ENCODE measurements at regions not wholly inside any gene's neighbourhood (a gene's known extent, or its start where the extent isn't known, plus 50 kb on each side); places are given as distances from the start of the nearest gene placed in this dataset.

GRCh38 chr21:27475363-27475955 is 508.6 kb upstream of the ADAMTS5 start:
- 50 to 60% methylated on average over 7 of the region's 7 CpGs for WGBS, 2 donors
- intact Hi-C loops (cut with DNase I), result loop anchor here in 5 of 10 donors (5.0 to 10.0 kb wide), 3 partner anchors 111 to 623 kb away; no protein-coding TSS in a partner anchor
- Histone ChIP-seq H3K4me3 (no peak overlapping the region), H3K27ac (no peak overlapping the region), H3K27me3 (no peaks in the 10 kb centered on the region), H3K9me3 (no peaks in the 10 kb centered on the region), H3K4me1 (peaks cover 0 to 7% (median 0%) of the 10 kb centered on the region in 9 donors), H3K36me3 (no peaks in the 10 kb centered on the region)
- ATAC-seq, result peak in 3 of 8 donors; percentile 63 to 96 (median 93)
- DNase-seq, result no peak
- no peak for TF ChIP-seq CTCF (IDR thresholded peaks at IDR 0.05)

DNA sequence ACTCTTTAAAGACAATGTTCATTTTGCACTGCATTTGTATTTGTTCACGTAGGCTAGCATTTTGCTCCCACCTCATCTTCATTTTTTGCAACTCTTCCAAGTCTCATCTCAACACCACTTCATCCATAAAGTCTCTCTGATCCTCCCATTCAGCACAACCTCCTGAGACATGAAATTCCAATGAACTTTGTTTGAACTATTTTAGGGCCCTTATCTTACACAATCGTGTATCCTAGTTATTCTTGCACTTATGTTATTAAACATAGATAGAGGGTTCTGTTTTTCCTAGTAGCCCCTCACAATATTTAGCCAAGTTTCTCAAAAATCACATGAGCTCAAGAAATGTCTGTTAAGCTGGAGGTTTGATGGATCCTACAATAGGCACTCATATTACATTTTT is 500.5 kb upstream of the ADAMTS5 start:
- Histone ChIP-seq H3K4me1 (no peaks in the 10 kb centered on the region), H3K36me3 (no peaks in the 10 kb centered on the region), H3K27ac (no peak overlapping the region), H3K4me3 (no peak overlapping the region), H3K27me3 (no peaks in the 10 kb centered on the region), H3K9me3 (peaks cover 0 to 7% (median 0%) of the 10 kb centered on the region in 11 donors)
- WGBS, 2 donors, result 51 to 55% methylated on average over 2 of the region's 2 CpGs
- intact Hi-C loops (cut with DNase I), result no loop called here
- ATAC-seq (no peak), DNase-seq (no peak)
- no peak for TF ChIP-seq CTCF (IDR thresholded peaks at IDR 0.05)

DNA sequence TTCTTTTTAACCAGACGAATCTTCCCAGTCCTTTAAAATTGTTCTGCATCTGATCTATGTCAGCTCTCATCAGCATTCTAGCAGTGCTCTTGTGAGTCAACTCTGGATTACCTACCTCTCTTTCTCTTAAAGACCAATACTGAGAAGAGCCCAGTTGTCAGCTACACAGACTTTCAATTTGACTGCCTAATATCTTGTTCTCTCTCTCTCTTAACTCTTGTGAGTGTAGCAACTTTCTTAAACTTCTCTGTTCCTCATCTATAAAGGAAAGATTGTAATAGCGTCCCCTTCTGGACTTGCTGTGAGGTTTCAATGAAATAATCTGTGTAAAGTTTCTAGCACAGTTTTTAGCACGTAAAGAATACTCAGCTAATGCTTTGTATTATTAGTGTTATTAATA is 499.3 kb upstream of the ADAMTS5 start:
- H3K36me3 ChIP-seq, result no peaks in the 10 kb centered on the region
- H3K4me3 ChIP-seq, result no peak overlapping the region
- DNase-seq (no peak), ATAC-seq (no peak)
- no peaks in the 10 kb centered on the region for H3K27me3 ChIP-seq
- intact Hi-C loops (cut with DNase I), result no loop called here
- H3K4me1 ChIP-seq, result no peaks in the 10 kb centered on the region
- H3K27ac ChIP-seq, result no peak overlapping the region
- TF ChIP-seq CTCF (IDR thresholded peaks at IDR 0.05), result no peak
- WGBS, 2 donors, result 80 to 85% methylated on average over 3 of the region's 3 CpGs
- peaks cover 0 to 7% (median 0%) of the 10 kb centered on the region in 11 donors for H3K9me3 ChIP-seq

- no peak for TF ChIP-seq CTCF (IDR thresholded peaks at IDR 0.05)
- H3K27ac ChIP-seq, result no peak overlapping the region
- 94 to 95% methylated on average over 1 of the region's 1 CpG for WGBS, 2 donors
- ATAC-seq (no peak), DNase-seq (no peak)
- no peaks in the 10 kb centered on the region for H3K36me3 ChIP-seq
- H3K4me1 ChIP-seq, result no peaks in the 10 kb centered on the region
- intact Hi-C loops (cut with DNase I), result no loop called here
- no peaks in the 10 kb centered on the region for H3K27me3 ChIP-seq
- H3K4me3 ChIP-seq, result no peak overlapping the region
- peaks cover 0 to 1% (median 0%) of the 10 kb centered on the region in 11 donors for H3K9me3 ChIP-seq
Observed at GRCh38 chr21:27464648-27465047, 497.8 kb upstream of the ADAMTS5 start.

Measured in heart right ventricle (tissue), 16 donors.